Aorta (tissue), 5 donors: ENCODE measurements at regions not wholly inside any gene's neighbourhood (a gene's known extent, or its start where the extent isn't known, plus 50 kb on each side); places are given as distances from the start of the nearest gene placed in this dataset.

Experiments
- ATAC-seq: fragments of 200-7000 bp; cut with Tn5 transposase; one replicate; pipeline ENCODE4 v1.9.1; 2022; ENCODE audit warnings: moderate library complexity; ENCODE audit not compliant: low FRiP score
- DNase-seq, 2 donors: peaks; one replicate each; pipeline ENCODE4 v3.0.0-alpha.2; 2020
- H3K27ac ChIP-seq, 2 donors: one replicate each; pipeline ENCODE4 v1.5.1; 2013; ENCODE audit warnings: low read length in 2 of 2, mild to moderate bottlenecking in 2 of 2, moderate library complexity in 2 of 2, control low read depth in 1 of 2, inconsistent platforms in 1 of 2, low read depth in 1 of 2
- H3K27me3 ChIP-seq, 2 donors: one replicate each; pipeline ENCODE4 v1.6.1; 2013; ENCODE audit warnings: control low read depth in 1 of 2, low read length in 1 of 2, mild to moderate bottlenecking in 1 of 2, moderate library complexity in 1 of 2; ENCODE audit not compliant: insufficient read depth in 2 of 2, control insufficient read depth in 1 of 2
- H3K36me3 ChIP-seq, 2 donors: one replicate each; pipeline ENCODE4 v1.6.1; 2013; ENCODE audit warnings: control low read depth in 1 of 2, low read length in 1 of 2, mild to moderate bottlenecking in 1 of 2; ENCODE audit not compliant: insufficient read depth in 2 of 2, control insufficient read depth in 1 of 2
- H3K4me1 ChIP-seq, 2 donors: one replicate each; pipeline ENCODE4 v1.6.1; 2013; ENCODE audit warnings: low read length in 2 of 2, control low read depth in 1 of 2, mild to moderate bottlenecking in 1 of 2, moderate library complexity in 1 of 2; ENCODE audit not compliant: insufficient read depth in 2 of 2, control insufficient read depth in 1 of 2
- H3K4me3 ChIP-seq, 2 donors: one replicate each; pipeline ENCODE4 v1.5.1; 2013; ENCODE audit warnings: low read length in 2 of 2, control low read depth in 1 of 2, mild to moderate bottlenecking in 1 of 2
- H3K9me3 ChIP-seq: one replicate; pipeline ENCODE4 v1.6.1; 2013; ENCODE audit warnings: mild to moderate bottlenecking, low read length; ENCODE audit not compliant: control insufficient read depth
- WGBS, 2 donors: extraction: QIAGEN DNeasy Blood & Tissue Kit; methylation state at CpG; one replicate each; pipeline ENCODE4 v1.1.7; 2013; 5-methylcytosine and 5-hydroxymethylcytosine counted together
- intact Hi-C, 2 donors: fragments of 100-400 bp; cut with DNase I; formaldehyde crosslinking; loops; one replicate each; pipeline versions ENCODE4 v1.14.2 to v1.15.0; 2022
- donor health status: healthy with polysubstance abuse.
- donor health status: Bipolar disorder and iron deficiency.
- donor health status: DM: no; HTN: no; CAD: no.
- donor health status: DM: no; HTN: no; CAD: no.
- donor health status: DM: yes; HTN: yes; CAD: no.

GRCh38 chr7:91526404-91526803, 262.2 kb downstream of the FZD1 start:
- DNase-seq (no peak), ATAC-seq (no peak)
- Histone ChIP-seq H3K27me3 (no peaks in the 10 kb centered on the region), H3K9me3 (no peaks in the 10 kb centered on the region), H3K36me3 (no peaks in the 10 kb centered on the region), H3K4me1 (no peaks in the 10 kb centered on the region), H3K4me3 (no peak overlapping the region), H3K27ac (no peak overlapping the region)
- intact Hi-C loops, result no loop called here

GRCh38 chr7:91527460-91527859, 263.2 kb downstream of the FZD1 start:
- ATAC-seq, result no peak
- intact Hi-C loops, result no loop called here
- Histone ChIP-seq H3K36me3 (no peaks in the 10 kb centered on the region), H3K4me3 (no peak overlapping the region), H3K4me1 (no peaks in the 10 kb centered on the region), H3K27me3 (no peaks in the 10 kb centered on the region), H3K9me3 (no peaks in the 10 kb centered on the region), H3K27ac (no peak overlapping the region)
- no peak for DNase-seq
- WGBS, 2 donors, result 98 to 99% methylated on average over 5 of the region's 5 CpGs

GRCh38 chr7:91533996-91534395, 269.8 kb downstream of the FZD1 start:
- Histone ChIP-seq H3K27ac (no peak overlapping the region), H3K4me3 (no peak overlapping the region), H3K9me3 (no peaks in the 10 kb centered on the region), H3K4me1 (no peaks in the 10 kb centered on the region), H3K36me3 (no peaks in the 10 kb centered on the region), H3K27me3 (no peaks in the 10 kb centered on the region)
- no peak for DNase-seq
- WGBS, 2 donors, result 16 to 17% methylated on average over 1 of the region's 1 CpG
- intact Hi-C loops, result no loop called here
- no peak for ATAC-seq

- intact Hi-C loops, result no loop called here
These were observed 273.3 kb downstream of the FZD1 start for GRCh38 chr7:91537260-91538152.

GRCh38 chr7:91541641-91542040, 277.4 kb downstream of the FZD1 start:
- no peak for DNase-seq
- no peak for ATAC-seq
- Histone ChIP-seq H3K4me3 (no peak overlapping the region), H3K27me3 (no peaks in the 10 kb centered on the region), H3K27ac (no peak overlapping the region), H3K36me3 (no peaks in the 10 kb centered on the region), H3K4me1 (peaks cover 0 to 2% of the 10 kb centered on the region in 2 donors), H3K9me3 (no peaks in the 10 kb centered on the region)
- intact Hi-C loops, result no loop called here
- 43 to 66% methylated on average over 1 of the region's 1 CpG for WGBS, 2 donors

More at GRCh38 chr7:91537260-91538152, 273.3 kb downstream of the FZD1 start:
- DNase-seq (no peak), ATAC-seq (no peak)
- WGBS, 2 donors, result 61 to 69% methylated on average over 9 of the region's 9 CpGs
- H3K36me3 ChIP-seq, result no peaks in the 10 kb centered on the region
- H3K4me1 ChIP-seq, result no peaks in the 10 kb centered on the region
- H3K27me3 ChIP-seq, result no peaks in the 10 kb centered on the region
- H3K9me3 ChIP-seq, result no peaks in the 10 kb centered on the region
- no peak overlapping the region for H3K27ac ChIP-seq
- no peak overlapping the region for H3K4me3 ChIP-seq

GRCh38 chr7:91543646-91544045, 279.4 kb downstream of the FZD1 start:
- intact Hi-C loops, result no loop called here

GRCh38 chr7:91549878-91550277, 285.6 kb downstream of the FZD1 start:
- Histone ChIP-seq H3K27me3 (no peaks in the 10 kb centered on the region), H3K4me1 (peaks cover 2 to 3% of the 10 kb centered on the region in 2 donors), H3K36me3 (no peaks in the 10 kb centered on the region), H3K9me3 (no peaks in the 10 kb centered on the region), H3K27ac (no peak overlapping the region), H3K4me3 (no peak overlapping the region)
- DNase-seq, result no peak
- 91 to 98% methylated on average over 1 of the region's 1 CpG for WGBS, 2 donors
- intact Hi-C loops, result loop anchor here in 1 of 2 donors (5.0 kb wide), 1 partner anchor 288 kb away; the partner anchor contains the start of gene FZD1
- no peak for ATAC-seq

More at GRCh38 chr7:91543646-91544045, 279.4 kb downstream of the FZD1 start:
- no peak for ATAC-seq
- Histone ChIP-seq H3K4me3 (no peak overlapping the region), H3K27me3 (no peaks in the 10 kb centered on the region), H3K9me3 (no peaks in the 10 kb centered on the region), H3K36me3 (no peaks in the 10 kb centered on the region), H3K4me1 (peaks cover 0 to 2% of the 10 kb centered on the region in 2 donors), H3K27ac (no peak overlapping the region)
- 85 to 86% methylated on average over 1 of the region's 1 CpG for WGBS, 2 donors
- DNase-seq, result no peak

GRCh38 chr7:91550931-91551330, 286.7 kb downstream of the FZD1 start:
- Histone ChIP-seq H3K4me3 (no peak overlapping the region), H3K36me3 (no peaks in the 10 kb centered on the region), H3K4me1 (peaks cover 2 to 3% of the 10 kb centered on the region in 2 donors), H3K27me3 (no peaks in the 10 kb centered on the region), H3K9me3 (no peaks in the 10 kb centered on the region), H3K27ac (no peak overlapping the region)
- intact Hi-C loops, result loop anchor here in 1 of 2 donors (5.0 kb wide), 1 partner anchor 289 kb away; the partner anchor contains the start of gene FZD1
- WGBS, 2 donors, result 38 to 39% methylated on average over 1 of the region's 1 CpG
- no peak for ATAC-seq
- no peak for DNase-seq
